ENCODE measurements at regions not wholly inside any gene's neighbourhood (a gene's known extent, or its start where the extent isn't known, plus 50 kb on each side); places are given as distances from the start of the nearest gene placed in this dataset.

DNA sequence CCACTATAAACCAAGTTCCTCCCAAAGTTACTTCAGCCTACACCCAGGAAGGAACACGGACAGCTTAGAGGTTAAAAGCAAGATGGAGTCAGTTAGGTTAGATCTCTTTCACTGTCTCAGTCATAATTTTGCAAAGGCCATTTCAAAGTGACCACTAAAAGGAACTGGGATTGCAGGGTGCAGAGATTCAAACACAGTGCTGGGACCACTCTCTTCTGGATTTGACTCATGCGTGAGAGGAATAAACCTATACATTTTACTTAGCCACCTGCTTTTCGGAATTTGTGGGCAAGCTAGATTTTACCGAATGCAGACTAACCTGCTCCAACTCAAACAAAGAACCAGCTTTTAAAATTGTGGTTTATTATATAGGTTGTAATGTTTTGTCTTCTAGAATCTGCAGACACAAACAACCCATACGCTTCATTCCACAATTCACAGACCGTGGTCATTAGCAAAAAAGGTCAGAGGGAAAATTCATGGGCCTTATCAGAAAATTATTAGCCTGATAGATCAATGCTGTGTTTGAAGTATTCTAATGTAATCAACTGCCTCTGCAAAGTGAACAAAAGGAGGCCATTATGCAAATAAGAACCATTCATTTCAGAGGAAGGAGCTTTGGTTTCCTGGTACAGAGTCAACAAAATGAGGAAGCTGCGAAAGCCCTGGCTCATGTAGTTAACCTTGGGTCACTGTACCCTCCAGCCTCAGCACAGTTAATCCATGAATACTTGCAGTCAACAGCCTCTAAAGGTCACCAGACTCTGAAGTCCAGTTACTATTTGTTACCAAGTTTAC lies 342.7 kb upstream of the KLF6 start:
- TF ChIP-seq, protein P1, sequence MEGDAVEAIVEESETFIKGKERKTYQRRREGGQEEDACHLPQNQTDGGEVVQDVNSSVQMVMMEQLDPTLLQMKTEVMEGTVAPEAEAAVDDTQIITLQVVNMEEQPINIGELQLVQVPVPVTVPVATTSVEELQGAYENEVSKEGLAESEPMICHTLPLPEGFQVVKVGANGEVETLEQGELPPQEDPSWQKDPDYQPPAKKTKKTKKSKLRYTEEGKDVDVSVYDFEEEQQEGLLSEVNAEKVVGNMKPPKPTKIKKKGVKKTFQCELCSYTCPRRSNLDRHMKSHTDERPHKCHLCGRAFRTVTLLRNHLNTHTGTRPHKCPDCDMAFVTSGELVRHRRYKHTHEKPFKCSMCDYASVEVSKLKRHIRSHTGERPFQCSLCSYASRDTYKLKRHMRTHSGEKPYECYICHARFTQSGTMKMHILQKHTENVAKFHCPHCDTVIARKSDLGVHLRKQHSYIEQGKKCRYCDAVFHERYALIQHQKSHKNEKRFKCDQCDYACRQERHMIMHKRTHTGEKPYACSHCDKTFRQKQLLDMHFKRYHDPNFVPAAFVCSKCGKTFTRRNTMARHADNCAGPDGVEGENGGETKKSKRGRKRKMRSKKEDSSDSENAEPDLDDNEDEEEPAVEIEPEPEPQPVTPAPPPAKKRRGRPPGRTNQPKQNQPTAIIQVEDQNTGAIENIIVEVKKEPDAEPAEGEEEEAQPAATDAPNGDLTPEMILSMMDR (IDR thresholded peaks at IDR 0.05; ENCODE audit: low read depth, low read length, poor library complexity, severe bottlenecking): no peak
- TF ChIP-seq EZH2phosphoT487 (IDR thresholded peaks at IDR 0.05; ENCODE audit: borderline replicate concordance, low read length): no peak
